ENCODE measurements at regions not wholly inside any gene's neighbourhood (a gene's known extent, or its start where the extent isn't known, plus 50 kb on each side); places are given as distances from the start of the nearest gene placed in this dataset.

GRCh38 chr4:18931643-18932377 is 910.3 kb upstream of the LCORL start:
- H3K4me1 ChIP-seq = no peaks in the 10 kb centered on the region
- no peak for TF ChIP-seq CTCF (IDR thresholded peaks at IDR 0.05)
- no peak for TF ChIP-seq POLR2A (IDR thresholded peaks at IDR 0.05)
- no peak overlapping the region for H3K27ac ChIP-seq
- no peak overlapping the region for H3K4me3 ChIP-seq
- intact Hi-C loops (cut with DNase I; ENCODE audit: low total_unique reads) = no loop called here
- H3K27me3 ChIP-seq = no peaks in the 10 kb centered on the region
- H3K36me3 ChIP-seq (ENCODE audit: low read depth, missing control alignments) = no peaks in the 10 kb centered on the region
- WGBS, 2 donors = 62 to 82% methylated on average over 1 of the region's 1 CpG
- no peak for DNase-seq
- H3K9me3 ChIP-seq = no peaks in the 10 kb centered on the region

GRCh38 chr4:18930487-18930886 is 908.9 kb upstream of the LCORL start:
- Histone ChIP-seq H3K4me1 (no peaks in the 10 kb centered on the region), H3K27ac (no peak overlapping the region), H3K4me3 (no peak overlapping the region), H3K9me3 (no peaks in the 10 kb centered on the region), H3K36me3 (ENCODE audit: low read depth, missing control alignments) (no peaks in the 10 kb centered on the region), H3K27me3 (no peaks in the 10 kb centered on the region)
- DNase-seq = no peak
- TF ChIP-seq CTCF (IDR thresholded peaks at IDR 0.05) = no peak
- no peak for TF ChIP-seq POLR2A (IDR thresholded peaks at IDR 0.05)
- 92 to 93% methylated on average over 6 of the region's 6 CpGs for WGBS, 2 donors
- intact Hi-C loops (cut with DNase I; ENCODE audit: low total_unique reads) = no loop called here

- Histone ChIP-seq H3K36me3 (ENCODE audit: low read depth, missing control alignments) (no peaks in the 10 kb centered on the region), H3K4me3 (no peak overlapping the region), H3K4me1 (no peaks in the 10 kb centered on the region), H3K27me3 (no peaks in the 10 kb centered on the region), H3K9me3 (no peaks in the 10 kb centered on the region), H3K27ac (no peak overlapping the region)
- 13 to 30% methylated on average over 1 of the region's 1 CpG for WGBS, 2 donors
- DNase-seq = no peak
- TF ChIP-seq CTCF (IDR thresholded peaks at IDR 0.05) = no peak
- TF ChIP-seq POLR2A (IDR thresholded peaks at IDR 0.05) = no peak
- intact Hi-C loops (cut with DNase I; ENCODE audit: low total_unique reads) = no loop called here
Measured at GRCh38 chr4:18923496-18924161, 902.1 kb upstream of the LCORL start.

GRCh38 chr4:18917689-18918088 is 896.1 kb upstream of the LCORL start:
- TF ChIP-seq POLR2A (IDR thresholded peaks at IDR 0.05) = no peak
- TF ChIP-seq CTCF (IDR thresholded peaks at IDR 0.05) = no peak
- Histone ChIP-seq H3K4me3 (no peak overlapping the region), H3K4me1 (no peaks in the 10 kb centered on the region)

GRCh38 chr4:18914182-18914581 is 892.6 kb upstream of the LCORL start:
- TF ChIP-seq POLR2A (IDR thresholded peaks at IDR 0.05) (no peak), CTCF (IDR thresholded peaks at IDR 0.05) (no peak)
- Histone ChIP-seq H3K27ac (no peak overlapping the region), H3K36me3 (ENCODE audit: low read depth, missing control alignments) (no peaks in the 10 kb centered on the region), H3K27me3 (no peaks in the 10 kb centered on the region), H3K4me1 (no peaks in the 10 kb centered on the region), H3K9me3 (no peaks in the 10 kb centered on the region), H3K4me3 (no peak overlapping the region)
- DNase-seq = no peak
- intact Hi-C loops (cut with DNase I; ENCODE audit: low total_unique reads) = no loop called here
- WGBS, 2 donors = 93 to 100% methylated on average over 1 of the region's 1 CpG

More at GRCh38 chr4:18917689-18918088, 896.1 kb upstream of the LCORL start:
- Histone ChIP-seq H3K9me3 (no peaks in the 10 kb centered on the region), H3K36me3 (ENCODE audit: low read depth, missing control alignments) (no peaks in the 10 kb centered on the region), H3K27ac (no peak overlapping the region), H3K27me3 (no peaks in the 10 kb centered on the region)
- no peak for DNase-seq
- intact Hi-C loops (cut with DNase I; ENCODE audit: low total_unique reads) = no loop called here

Measured in testis (tissue), 2 donors.